Fibroblast of upper back skin (primary cell): ENCODE measurements at regions not wholly inside any gene's neighbourhood (a gene's known extent, or its start where the extent isn't known, plus 50 kb on each side); places are given as distances from the start of the nearest gene placed in this dataset.

ENCODE experiments used
- DNase-seq: peaks from one replicate; pipeline ENCODE4 v3.0.0-alpha.2; 2013

GRCh38 chr2:189374481-189374880 is 66.8 kb upstream of the WDR75 start:
- no peak for DNase-seq

GRCh38 chr2:189375842-189376241 is 65.4 kb upstream of the WDR75 start:
- DNase-seq: no peak

GRCh38 chr2:189379287-189379630 is 62.0 kb upstream of the WDR75 start:
- DNase-seq: peak; percentile 89

- peak; percentile 64 for DNase-seq
These were observed 61.5 kb upstream of the WDR75 start for GRCh38 chr2:189379731-189380261.

- DNase-seq: no peak
These were observed 58.6 kb upstream of the WDR75 start for GRCh38 chr2:189382668-189383067.

- DNase-seq: no peak
These were observed 54.5 kb upstream of the WDR75 start for GRCh38 chr2:189386741-189387140.

GRCh38 chr2:189391201-189391600 is 50.1 kb upstream of the WDR75 start:
- no peak for DNase-seq
